HepG2 (cell line): ENCODE measurements at regions not wholly inside any gene's neighbourhood (a gene's known extent, or its start where the extent isn't known, plus 50 kb on each side); places are given as distances from the start of the nearest gene placed in this dataset.

ENCODE experiments used
- ATAC-seq: fragments of 200-7000 bp; cut with Tn5 transposase; 3 replicates; pipeline ENCODE4 v1.9.1; 2020; ENCODE audit warnings: mild to moderate bottlenecking, moderate library complexity
- BruUV-seq: library from RNA; stranded (reverse); fragments of 400-500 nt; replicated peaks from 2 replicates; lab custom pipeline; 2021; lab: Mats Ljungman, UMichigan
- CTCF ChIA-PET: fragments of 300-600 bp; formaldehyde crosslinking; extraction: SDS; loops from one replicate; lab custom pipeline; 2021; ENCODE audit warnings: low total read pairs, inconsistent platforms, low intra/inter-chr PET ratio; lab: Yijun Ruan, JAX
- POLR2A ChIA-PET: fragments of 350-600 bp; sonication (Branson Sonifier 250); formaldehyde crosslinking; loops from one replicate; lab custom pipeline; 2020; ENCODE audit warnings: antibody characterized with exemption, inconsistent platforms; lab: Yijun Ruan, JAX
- DNase-seq: peaks from one replicate; pipeline ENCODE4 v3.0.0-alpha.2; 2015; ENCODE audit warnings: low spot score
- FAIRE-seq: peaks from 3 replicates; lab custom pipeline; 2011; peaks lifted over from hg19 to GRCh38; lab: Jason Lieb, UNC
- H2AFZ ChIP-seq: one replicate; pipeline ENCODE4 v1.6.1; 2011; ENCODE audit warnings: low read length, inconsistent platforms
- H3K27ac ChIP-seq: fragments of 300-600 bp; 3 replicates; pipeline ENCODE4 v1.8.0; 2011; ENCODE audit warnings: mixed run types, mild to moderate bottlenecking, mixed read lengths, low read length, inconsistent platforms; ENCODE audit not compliant: insufficient read depth; ENCODE audit errors: extremely low read length
- H3K27me3 ChIP-seq, 2 experiments: fragments of 200-600 bp in 1 of 2; 2 replicates in 1 of 2; 3 replicates in 1 of 2; pipeline versions ENCODE4 v1.6.0 to v1.8.0; 2011; ENCODE audit warnings: low read length in 2 of 2, mild to moderate bottlenecking in 2 of 2, moderate library complexity in 2 of 2, inconsistent platforms in 1 of 2; ENCODE audit not compliant: insufficient read depth in 2 of 2, control insufficient read depth in 1 of 2
- H3K36me3 ChIP-seq, 2 experiments: fragments of 200-600 bp in 1 of 2; replicated peaks in 1 of 2; 2 replicates in 1 of 2; 3 replicates in 1 of 2; pipeline versions ENCODE4 v1.5.1 to v1.8.0; 2011; ENCODE audit warnings: low read length in 2 of 2, inconsistent platforms in 1 of 2; ENCODE audit not compliant: insufficient read depth in 2 of 2, control insufficient read depth in 1 of 2
- H3K4me1 ChIP-seq: 2 replicates; pipeline ENCODE4 v1.5.1; 2012; ENCODE audit warnings: low read length, inconsistent platforms; ENCODE audit not compliant: insufficient read depth
- H3K4me2 ChIP-seq: 2 replicates; pipeline ENCODE4 v1.6.0; 2011; ENCODE audit warnings: low read depth, low read length, inconsistent platforms
- H3K4me3 ChIP-seq, 3 experiments: fragments of 200-600 bp in 1 of 3; sonication (generic), shearing (Covaris generic) in 1 of 3; replicated peaks in 1 of 3; 2 replicates each; pipeline ENCODE4 v1.5.1; 2011 to 2016; ENCODE audit warnings: low read length in 3 of 3, inconsistent platforms in 2 of 3, low read depth in 2 of 3, mild to moderate bottlenecking in 2 of 3, control low read depth in 1 of 3, mixed read lengths in 1 of 3; ENCODE audit not compliant: insufficient read depth in 1 of 3
- H3K79me2 ChIP-seq: one replicate; pipeline ENCODE4 v1.6.1; 2011; ENCODE audit warnings: low read length, inconsistent platforms; ENCODE audit not compliant: insufficient read depth
- H3K9ac ChIP-seq: 2 replicates; pipeline ENCODE4 v1.6.0; 2011; ENCODE audit warnings: mild to moderate bottlenecking, low read depth, low read length, inconsistent platforms; ENCODE audit not compliant: insufficient read depth
- H3K9me3 ChIP-seq: 2 replicates; pipeline ENCODE4 v1.5.1; 2012; ENCODE audit warnings: mild to moderate bottlenecking, low read length
- H4K20me1 ChIP-seq: 2 replicates; pipeline ENCODE4 v1.6.0; 2011; ENCODE audit warnings: inconsistent platforms, mild to moderate bottlenecking, low read length, moderate library complexity; ENCODE audit not compliant: insufficient read depth
- ARNT2 ChIP-seq: sonication (generic); formaldehyde crosslinking; IDR thresholded peaks from 2 replicates; pipeline ENCODE4 v1.8.0; 2022; ENCODE audit warnings: mild to moderate bottlenecking, low read depth, missing genetic modification reagents, moderate library complexity
- ATRX ChIP-seq: sonication (generic); formaldehyde crosslinking; IDR thresholded peaks from 2 replicates; pipeline ENCODE4 v1.4.0; 2020; ENCODE audit warnings: missing genetic modification reagents, borderline replicate concordance
- NCOA5 ChIP-seq: sonication (generic); formaldehyde crosslinking; IDR thresholded peaks from 2 replicates; pipeline ENCODE4 v1.4.0; 2020; ENCODE audit warnings: missing genetic modification reagents
- XRCC5 ChIP-seq: fragments of 200-400 bp; formaldehyde crosslinking; optimal IDR thresholded peaks from 2 replicates; pipeline ENCODE3; 2017; ENCODE audit warnings: mild to moderate bottlenecking, low read length
- ZC3H4 ChIP-seq: sonication (generic); formaldehyde crosslinking; IDR thresholded peaks from 2 replicates; pipeline ENCODE4 v1.4.0; 2020; ENCODE audit warnings: missing genetic modification reagents, borderline replicate concordance
- ZNF282 ChIP-seq: fragments of 450-650 bp; IDR thresholded peaks from 2 replicates; pipeline ENCODE4 v1.6.1; 2018; ENCODE audit not compliant: partially characterized antibody
- ZNF558 ChIP-seq: sonication (generic); formaldehyde crosslinking; IDR thresholded peaks from 2 replicates; pipeline ENCODE4 v1.9.0; 2022; ENCODE audit warnings: mild to moderate bottlenecking, missing genetic modification reagents, borderline replicate concordance
- WGBS: methylation state at CpG from one replicate; pipeline ENCODE4 v1.1.6; 2017; ENCODE audit warnings: low lambda C conversion rate; 5-methylcytosine and 5-hydroxymethylcytosine counted together
- in situ Hi-C: cut with HindIII; loops from 2 replicates; pipeline ENCODE4 v1.10.0; 2017; ENCODE audit warnings: low pct_unique_long_range_greater_than_20kb; ENCODE audit not compliant: extremely low pct_ligation_motif_present
- intact Hi-C: fragments of 100-400 bp; cut with micrococcal nuclease; formaldehyde crosslinking; loops from one replicate; pipeline ENCODE4 v1.10.0; 2022; ENCODE audit not compliant: unreplicated experiment
- TF ChIP-seq, protein P1 (sequence below): sonication (generic); formaldehyde crosslinking; IDR thresholded peaks from 2 replicates; pipeline ENCODE4 v1.4.0; 2020; ENCODE audit warnings: missing genetic modification reagents
- TF ChIP-seq, protein P2 (sequence below): sonication (generic); formaldehyde crosslinking; conservative IDR thresholded peaks from 2 replicates; pipeline ENCODE4 v1.4.0; 2020; ENCODE audit warnings: mild to moderate bottlenecking, missing genetic modification reagents, moderate library complexity
- TF ChIP-seq, protein P3 (sequence below): sonication (generic); formaldehyde crosslinking; IDR thresholded peaks from 2 replicates; pipeline ENCODE4 v1.5.1; 2020; ENCODE audit warnings: mild to moderate bottlenecking, missing genetic modification reagents, borderline replicate concordance

DNA sequence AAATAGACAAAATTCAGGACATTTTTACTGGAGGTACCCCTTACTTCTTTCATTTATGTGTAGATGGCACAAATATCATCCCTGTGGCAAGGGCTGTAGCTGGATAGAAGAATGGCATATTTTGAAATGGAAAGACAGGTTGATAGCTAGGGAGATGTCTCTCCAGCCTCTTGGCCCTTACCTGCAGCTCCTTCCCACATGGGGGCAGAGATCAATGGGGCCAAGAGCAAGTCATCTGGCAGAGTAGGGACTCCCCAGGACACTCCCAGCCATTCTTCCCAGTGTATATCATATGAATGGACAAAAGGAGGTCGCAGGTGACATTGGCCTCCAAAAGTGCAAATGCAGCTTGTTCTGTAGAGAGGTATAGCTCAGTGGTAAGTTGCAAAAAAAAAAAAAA lies 192.2 kb upstream of the ATP5MC3 start:
- H4K20me1 ChIP-seq, result no peaks in the 10 kb centered on the region
- TF ChIP-seq, protein P1, sequence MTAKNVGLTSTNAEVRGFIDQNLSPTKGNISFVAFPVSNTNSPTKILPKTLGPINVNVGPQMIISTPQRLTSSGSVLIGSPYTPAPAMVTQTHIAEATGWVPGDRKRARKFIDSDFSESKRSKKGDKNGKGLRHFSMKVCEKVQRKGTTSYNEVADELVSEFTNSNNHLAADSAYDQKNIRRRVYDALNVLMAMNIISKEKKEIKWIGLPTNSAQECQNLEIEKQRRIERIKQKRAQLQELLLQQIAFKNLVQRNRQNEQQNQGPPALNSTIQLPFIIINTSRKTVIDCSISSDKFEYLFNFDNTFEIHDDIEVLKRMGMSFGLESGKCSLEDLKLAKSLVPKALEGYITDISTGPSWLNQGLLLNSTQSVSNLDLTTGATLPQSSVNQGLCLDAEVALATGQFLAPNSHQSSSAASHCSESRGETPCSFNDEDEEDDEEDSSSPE (CRISPR knock-in tag), result no peak
- TF ChIP-seq, protein P2, sequence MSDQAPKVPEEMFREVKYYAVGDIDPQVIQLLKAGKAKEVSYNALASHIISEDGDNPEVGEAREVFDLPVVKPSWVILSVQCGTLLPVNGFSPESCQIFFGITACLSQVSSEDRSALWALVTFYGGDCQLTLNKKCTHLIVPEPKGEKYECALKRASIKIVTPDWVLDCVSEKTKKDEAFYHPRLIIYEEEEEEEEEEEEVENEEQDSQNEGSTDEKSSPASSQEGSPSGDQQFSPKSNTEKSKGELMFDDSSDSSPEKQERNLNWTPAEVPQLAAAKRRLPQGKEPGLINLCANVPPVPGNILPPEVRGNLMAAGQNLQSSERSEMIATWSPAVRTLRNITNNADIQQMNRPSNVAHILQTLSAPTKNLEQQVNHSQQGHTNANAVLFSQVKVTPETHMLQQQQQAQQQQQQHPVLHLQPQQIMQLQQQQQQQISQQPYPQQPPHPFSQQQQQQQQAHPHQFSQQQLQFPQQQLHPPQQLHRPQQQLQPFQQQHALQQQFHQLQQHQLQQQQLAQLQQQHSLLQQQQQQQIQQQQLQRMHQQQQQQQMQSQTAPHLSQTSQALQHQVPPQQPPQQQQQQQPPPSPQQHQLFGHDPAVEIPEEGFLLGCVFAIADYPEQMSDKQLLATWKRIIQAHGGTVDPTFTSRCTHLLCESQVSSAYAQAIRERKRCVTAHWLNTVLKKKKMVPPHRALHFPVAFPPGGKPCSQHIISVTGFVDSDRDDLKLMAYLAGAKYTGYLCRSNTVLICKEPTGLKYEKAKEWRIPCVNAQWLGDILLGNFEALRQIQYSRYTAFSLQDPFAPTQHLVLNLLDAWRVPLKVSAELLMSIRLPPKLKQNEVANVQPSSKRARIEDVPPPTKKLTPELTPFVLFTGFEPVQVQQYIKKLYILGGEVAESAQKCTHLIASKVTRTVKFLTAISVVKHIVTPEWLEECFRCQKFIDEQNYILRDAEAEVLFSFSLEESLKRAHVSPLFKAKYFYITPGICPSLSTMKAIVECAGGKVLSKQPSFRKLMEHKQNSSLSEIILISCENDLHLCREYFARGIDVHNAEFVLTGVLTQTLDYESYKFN (CRISPR knock-in tag), result no peak
- TF ChIP-seq XRCC5 (no peak), ATRX (CRISPR knock-in tag) (no peak), ZNF558 (no peak), ZC3H4 (CRISPR knock-in tag) (no peak), ZNF282 (no peak), ARNT2 (CRISPR knock-in tag) (no peak), NCOA5 (CRISPR knock-in tag) (no peak)
- TF ChIP-seq, protein P3, sequence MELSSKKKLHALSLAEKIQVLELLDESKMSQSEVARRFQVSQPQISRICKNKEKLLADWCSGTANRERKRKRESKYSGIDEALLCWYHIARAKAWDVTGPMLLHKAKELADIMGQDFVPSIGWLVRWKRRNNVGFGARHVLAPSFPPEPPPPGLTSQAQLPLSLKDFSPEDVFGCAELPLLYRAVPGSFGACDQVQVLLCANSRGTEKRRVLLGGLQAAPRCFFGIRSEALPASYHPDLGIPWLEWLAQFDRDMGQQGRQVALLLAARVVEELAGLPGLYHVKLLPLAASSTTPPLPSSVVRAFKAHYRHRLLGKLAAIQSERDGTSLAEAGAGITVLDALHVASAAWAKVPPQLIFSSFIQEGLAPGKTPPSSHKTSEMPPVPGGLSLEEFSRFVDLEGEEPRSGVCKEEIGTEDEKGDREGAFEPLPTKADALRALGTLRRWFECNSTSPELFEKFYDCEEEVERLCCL (CRISPR knock-in tag), result no peak
- TF ChIP-seq, all 625 proteins: peak for 0
- Histone ChIP-seq H3K79me2 (no peaks in the 10 kb centered on the region), H3K9me3 (no peaks in the 10 kb centered on the region), H3K27ac (no peak overlapping the region), H2AFZ (no peak overlapping the region), H3K9ac (no peak overlapping the region), H3K4me3 (no peak overlapping the region), H3K4me2 (no peak overlapping the region), H3K36me3 (no peaks in the 10 kb centered on the region), H3K27me3 (peaks cover 0 to 8% of the 10 kb centered on the region in 2 experiments; a peak in 1 of 5 replicates), H3K4me1 (peaks cover 11% of the 10 kb centered on the region)
- BruUV-seq, result no TSS peak
- ChIA-PET POLR2A (interaction anchor here (1.0 kb wide), 1 partner anchor 220 kb away, joined by 3 read pairs; no protein-coding TSS in a partner anchor), CTCF (no interaction called here)
- in situ Hi-C loops, result no loop called here
- FAIRE-seq (no peak), ATAC-seq (peak; percentile 37), DNase-seq (no peak)
- intact Hi-C loops, result no loop called here
- 21% methylated on average over 1 of the region's 1 CpG for WGBS
